NCI-H146 (cell line): ENCODE measurements at regions not wholly inside any gene's neighbourhood (a gene's known extent, or its start where the extent isn't known, plus 50 kb on each side); places are given as distances from the start of the nearest gene placed in this dataset.
"Not testable (repeated sequence)": the region's sequence is repeated elsewhere in the genome, so short reads cannot be mapped to it uniquely, and the experiment has no call there.

Experiments used
- DNase-seq: peaks from one replicate; lab custom pipeline; 2025; lab: John Stamatoyannopoulos, UW

DNA sequence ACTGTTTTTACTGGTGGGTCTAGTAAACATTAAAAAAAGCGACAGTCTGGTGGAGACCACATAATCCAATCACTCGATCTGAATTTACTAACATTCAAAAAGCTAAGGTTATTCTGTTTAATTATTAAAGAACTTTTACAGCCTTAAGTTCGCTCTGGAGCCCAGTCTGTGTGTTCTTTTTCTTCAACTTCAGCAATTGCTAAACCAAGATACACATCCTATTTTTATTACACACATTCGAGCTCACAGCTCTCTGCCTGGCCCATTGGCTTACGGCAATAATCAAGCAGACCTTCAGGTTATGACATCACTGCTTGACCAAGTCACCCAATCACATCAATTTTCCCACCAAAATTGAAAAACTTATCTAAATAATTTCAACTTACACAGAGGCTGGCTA lies 57.4 kb upstream of the PRSS16 start:
- no peak for DNase-seq

GRCh38 chr6:27194453-27194852 lies 53.0 kb upstream of the PRSS16 start:
- not testable (repeated sequence) for DNase-seq

DNA sequence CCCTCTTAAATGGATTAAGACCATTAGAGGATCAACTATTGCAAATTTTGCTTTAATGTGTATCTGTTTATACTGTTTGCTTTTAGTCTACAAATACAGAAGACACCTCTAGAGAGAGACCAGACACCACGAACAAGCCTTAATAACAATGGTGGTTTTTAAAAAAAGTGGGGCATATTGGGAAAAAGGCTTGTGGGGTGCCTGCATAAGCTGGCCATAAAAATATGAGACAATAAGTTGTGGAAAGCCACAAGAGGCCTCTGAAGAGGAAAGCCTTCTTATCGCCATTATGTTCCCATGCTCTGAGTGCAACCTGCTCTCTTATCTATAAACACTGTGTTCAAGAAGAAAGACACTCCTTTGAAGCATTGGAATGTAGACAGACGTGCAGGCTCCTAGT lies 52.0 kb upstream of the PRSS16 start:
- not testable (repeated sequence) for DNase-seq
